ENCODE measurements at regions not wholly inside any gene's neighbourhood (a gene's known extent, or its start where the extent isn't known, plus 50 kb on each side); places are given as distances from the start of the nearest gene placed in this dataset.
A peak's percentile ranks its signal among the peaks of the same experiment; 100 is the strongest.
"Not testable (repeated sequence)": the region's sequence is repeated elsewhere in the genome, so short reads cannot be mapped to it uniquely, and the experiment has no call there.

GRCh38 chr11:34001557-34002064 is 49.9 kb upstream of the CAPRIN1 start:
- no peak for DNase-seq

DNA sequence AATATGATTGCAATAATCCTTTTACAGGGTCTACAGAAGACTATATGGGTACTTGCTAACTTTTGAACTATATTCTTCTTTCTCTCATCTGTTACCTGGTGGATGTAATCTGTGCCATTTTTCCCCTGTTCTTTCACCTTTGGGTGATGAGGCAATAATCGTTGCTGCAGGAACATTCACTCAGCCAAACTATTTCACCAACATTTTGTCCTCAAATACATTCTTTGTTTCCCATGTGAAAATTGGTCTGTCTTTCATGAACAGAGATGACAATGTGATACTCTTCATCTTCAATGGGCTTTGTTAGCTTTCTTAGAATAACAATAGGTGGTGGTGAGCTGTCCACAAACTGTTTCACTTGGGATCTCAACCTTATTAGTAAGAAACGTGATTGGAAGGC is 52.1 kb upstream of the CAPRIN1 start:
- no peak for DNase-seq

- DNase-seq = no peak
Measured at GRCh38 chr11:33997584-33998251, 53.8 kb upstream of the CAPRIN1 start.

GRCh38 chr11:33996498-33997454 is 54.8 kb upstream of the CAPRIN1 start:
- DNase-seq = peak; percentile 66 to 82

GRCh38 chr11:33994937-33995336 is 56.6 kb upstream of the CAPRIN1 start:
- no peak for DNase-seq

DNA sequence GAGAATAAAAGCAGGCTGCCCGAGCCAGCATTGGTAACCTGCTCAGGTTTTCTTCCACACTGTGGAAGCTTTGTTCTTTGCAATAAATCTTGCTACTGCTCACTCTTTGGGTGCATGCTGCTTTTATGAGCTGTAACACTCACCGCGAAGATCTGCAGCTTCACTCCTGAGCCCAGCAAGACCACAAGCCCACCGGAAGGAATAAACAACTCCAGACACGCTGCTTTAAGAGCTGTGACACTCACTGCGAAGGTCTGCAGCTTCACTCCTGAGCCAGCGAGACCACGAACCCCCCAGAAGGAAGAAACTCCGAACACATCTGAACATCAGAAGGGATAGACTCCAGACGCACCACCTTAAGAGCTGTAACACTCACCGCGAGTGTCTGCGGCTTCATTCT is 60.4 kb upstream of the CAPRIN1 start:
- DNase-seq = not testable (repeated sequence)

GRCh38 chr11:33990131-33990530 is 61.4 kb upstream of the CAPRIN1 start:
- not testable (repeated sequence) for DNase-seq

DNA sequence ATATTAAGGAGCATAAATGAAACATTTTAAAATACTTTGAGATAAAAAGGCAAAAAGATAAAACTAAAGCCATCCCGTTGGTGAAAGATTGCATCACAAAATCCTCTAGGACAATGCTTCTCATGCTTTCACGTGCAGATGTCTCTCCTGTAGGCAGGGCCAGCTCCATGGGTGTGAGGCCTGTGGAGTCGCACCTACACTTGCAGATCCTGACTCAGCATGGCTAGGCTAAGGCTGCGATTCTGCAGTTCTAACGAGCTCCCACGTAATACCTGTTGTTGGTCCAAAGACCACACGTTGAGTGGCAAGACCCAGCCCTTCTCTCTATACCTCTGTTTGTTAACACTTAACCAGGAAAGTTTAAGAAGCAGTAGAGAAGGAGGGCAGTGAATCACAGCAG is 62.1 kb upstream of the CAPRIN1 start:
- DNase-seq = no peak

DNA sequence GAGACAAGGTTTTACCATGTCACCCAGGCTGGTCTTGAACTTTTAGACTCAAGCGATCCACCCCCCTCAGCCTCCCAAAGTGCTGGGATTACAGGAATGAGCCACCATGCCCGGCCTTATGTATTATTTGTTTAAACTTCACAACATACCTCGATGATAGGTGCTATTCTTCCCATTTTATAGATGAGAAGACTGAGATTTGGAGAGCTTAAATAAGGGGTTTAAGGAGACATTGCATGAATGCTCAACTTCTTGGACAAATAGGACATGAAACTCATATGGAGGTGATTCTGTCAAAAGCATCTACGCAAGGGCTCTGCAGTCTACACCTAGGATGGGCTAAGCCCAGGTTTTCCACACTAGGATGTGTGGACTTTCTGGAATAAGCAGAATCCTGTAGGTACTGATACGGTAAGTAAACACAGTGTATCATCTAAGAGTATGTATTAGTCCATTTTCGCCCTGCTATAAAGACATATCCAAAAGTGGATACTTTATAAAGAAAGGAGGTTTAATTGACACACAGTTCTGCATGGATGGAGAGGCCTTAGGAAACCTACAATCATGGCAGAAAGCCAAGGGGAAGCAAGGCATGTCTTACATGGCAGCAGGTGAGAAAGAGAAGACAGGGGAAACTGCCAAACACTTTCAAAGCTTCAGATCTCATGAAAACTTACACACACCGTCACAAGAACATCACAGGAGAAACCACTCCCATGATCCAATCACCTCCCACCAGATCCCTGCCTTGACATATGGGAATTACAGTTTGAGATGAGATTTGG is 62.8 kb upstream of the CAPRIN1 start:
- DNase-seq = no peak

DNA sequence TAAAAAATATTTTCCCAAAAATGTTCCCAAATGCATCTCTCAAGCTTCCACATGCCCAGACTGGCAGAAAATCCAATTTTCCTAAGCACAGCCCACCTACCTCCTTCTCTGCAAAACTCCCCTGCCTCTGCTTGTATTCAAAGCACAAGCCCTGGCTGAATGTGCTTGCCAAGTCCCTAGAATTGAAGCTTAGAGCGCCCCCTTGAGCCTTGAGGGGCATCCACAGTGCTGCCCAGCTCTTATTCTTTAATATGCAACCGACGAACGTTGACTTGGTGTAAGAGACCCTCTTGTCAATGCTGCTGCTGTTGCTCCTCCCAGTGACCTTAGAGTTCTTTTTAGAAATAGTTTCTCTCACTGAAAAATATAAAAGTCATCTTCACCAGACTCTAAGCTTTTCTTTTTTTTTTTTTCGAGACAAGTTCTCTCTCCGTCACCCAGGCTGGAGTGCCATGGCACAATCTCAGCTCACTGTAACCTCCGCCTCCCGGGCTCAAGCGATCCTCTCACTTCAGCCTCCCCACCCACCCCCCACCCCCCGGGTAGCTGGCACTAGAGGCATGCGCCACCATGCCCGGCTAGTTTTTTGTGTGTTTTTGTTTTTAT is 63.5 kb upstream of the CAPRIN1 start:
- DNase-seq = peak; percentile 73 to 79

- no peak for DNase-seq
Measured at GRCh38 chr11:33987545-33987944, 64.0 kb upstream of the CAPRIN1 start.

DNA sequence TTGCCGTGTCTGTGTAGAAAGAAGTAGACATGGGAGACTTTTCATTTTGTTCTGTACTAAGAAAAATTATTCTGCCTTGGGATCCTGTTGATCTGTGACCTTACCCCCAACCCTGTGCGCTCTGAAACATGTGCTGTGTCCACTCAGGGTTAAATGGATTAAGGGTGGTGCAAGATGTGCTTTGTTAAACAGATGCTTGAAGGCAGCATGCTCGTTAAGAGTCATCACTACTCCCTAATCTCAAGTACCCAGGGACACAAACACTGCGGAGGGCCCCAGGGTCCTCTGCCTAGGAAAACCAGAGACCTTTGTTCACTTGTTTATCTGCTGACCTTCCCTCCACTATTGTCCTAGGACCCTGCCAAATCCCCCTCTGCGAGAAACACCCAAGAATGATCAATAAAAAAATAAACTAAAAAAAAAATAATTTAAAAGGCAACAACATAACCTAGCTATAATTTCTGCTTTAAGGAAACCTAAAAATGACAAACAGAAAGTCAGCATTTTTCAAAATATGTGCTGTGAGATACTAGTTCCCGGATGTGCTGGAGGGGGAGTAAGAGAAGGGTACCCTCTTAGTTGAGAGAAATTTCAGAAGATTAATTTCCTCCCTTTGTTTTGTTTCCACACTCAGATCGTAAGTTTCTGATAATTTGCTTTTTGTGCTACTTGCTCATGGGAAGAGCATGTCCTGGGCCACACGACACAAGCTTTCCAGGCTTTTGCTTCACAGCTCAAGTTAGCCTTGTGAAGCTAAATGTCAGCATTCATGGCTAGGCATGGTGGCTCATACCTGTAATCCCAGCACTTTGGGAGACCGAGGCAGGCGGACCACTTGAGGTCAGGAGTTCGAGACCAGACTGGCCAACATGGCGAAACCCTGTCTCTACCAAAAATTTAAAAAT is 64.7 kb upstream of the CAPRIN1 start:
- DNase-seq = not testable (repeated sequence)

DNA sequence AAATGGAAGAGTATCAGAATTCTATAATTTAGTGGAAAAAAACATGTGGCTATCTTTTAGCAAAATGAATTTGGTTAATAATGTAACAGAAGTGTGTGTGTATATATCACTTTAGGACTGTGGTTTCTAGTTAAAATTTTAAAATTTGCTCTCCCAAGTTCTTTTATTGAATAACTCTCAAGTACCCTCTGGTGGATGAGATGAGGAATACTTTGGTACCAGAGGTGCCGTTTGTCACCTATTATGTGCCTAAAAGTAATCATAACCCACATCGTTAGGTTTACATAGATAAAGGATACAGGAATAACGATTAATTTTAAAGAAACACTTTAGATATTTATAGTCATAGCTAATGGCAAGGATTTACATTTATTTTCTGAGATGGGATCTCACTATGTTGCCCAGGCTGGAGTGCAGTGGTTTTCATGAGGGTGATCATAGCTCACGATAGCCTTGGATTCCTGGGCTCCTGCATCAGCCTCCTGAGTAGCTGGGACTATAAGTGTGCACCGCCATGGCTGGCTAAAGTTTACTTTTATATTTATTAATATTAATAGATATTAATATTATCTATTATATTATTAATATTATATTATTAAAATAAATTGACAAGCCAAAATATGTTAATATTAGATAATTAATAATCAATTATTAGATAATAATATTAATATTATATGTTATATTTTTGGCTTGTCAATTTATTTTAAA is 66.7 kb upstream of the CAPRIN1 start:
- no peak for DNase-seq

- DNase-seq = no peak
Measured at GRCh38 chr11:33982661-33983060, 68.9 kb upstream of the CAPRIN1 start.

GRCh38 chr11:33980897-33981296 is 70.6 kb upstream of the CAPRIN1 start:
- DNase-seq = no peak

DNA sequence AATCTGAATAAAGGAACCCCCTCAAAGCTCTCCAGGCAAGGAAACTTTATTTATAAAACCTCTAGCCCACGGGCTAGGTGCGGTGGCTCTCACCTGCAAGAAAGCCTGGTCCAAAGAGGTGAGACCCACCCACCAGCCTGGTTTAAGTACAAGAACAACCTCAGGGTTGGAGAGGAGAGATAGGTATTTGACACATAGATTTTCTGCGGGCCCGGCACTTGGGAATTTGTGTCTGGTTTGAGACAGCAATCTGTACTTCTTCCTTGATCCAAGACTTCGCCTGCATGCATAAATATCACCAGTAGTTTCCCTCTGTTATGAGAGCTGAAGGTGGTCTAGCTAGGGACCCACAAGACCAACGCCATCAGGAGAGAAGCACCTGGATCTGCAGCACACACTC is 73.2 kb upstream of the CAPRIN1 start:
- DNase-seq = no peak

- DNase-seq = no peak
Measured at GRCh38 chr11:33977676-33978075, 73.9 kb upstream of the CAPRIN1 start.

GRCh38 chr11:33976495-33977199 is 74.9 kb upstream of the CAPRIN1 start:
- DNase-seq = no peak

DNA sequence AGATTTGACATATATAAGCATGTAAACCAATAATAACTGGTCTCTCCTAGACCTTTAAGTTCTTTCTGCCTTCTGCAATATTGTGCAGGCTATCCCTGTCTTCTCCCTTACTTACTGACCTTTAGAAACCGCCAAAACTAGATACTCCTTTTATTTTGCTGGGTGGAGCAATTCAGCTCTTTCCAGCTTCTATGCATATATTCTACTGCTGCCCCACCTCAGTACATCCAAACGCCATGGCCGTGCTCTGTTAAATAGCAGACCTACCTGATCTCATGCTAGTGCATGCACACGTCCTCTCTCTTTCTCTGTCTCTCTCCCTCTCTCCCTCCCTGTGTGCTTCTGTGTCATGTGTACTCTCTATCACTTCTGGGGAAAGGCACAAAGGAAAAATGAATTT is 76.7 kb upstream of the CAPRIN1 start:
- DNase-seq = no peak

DNA sequence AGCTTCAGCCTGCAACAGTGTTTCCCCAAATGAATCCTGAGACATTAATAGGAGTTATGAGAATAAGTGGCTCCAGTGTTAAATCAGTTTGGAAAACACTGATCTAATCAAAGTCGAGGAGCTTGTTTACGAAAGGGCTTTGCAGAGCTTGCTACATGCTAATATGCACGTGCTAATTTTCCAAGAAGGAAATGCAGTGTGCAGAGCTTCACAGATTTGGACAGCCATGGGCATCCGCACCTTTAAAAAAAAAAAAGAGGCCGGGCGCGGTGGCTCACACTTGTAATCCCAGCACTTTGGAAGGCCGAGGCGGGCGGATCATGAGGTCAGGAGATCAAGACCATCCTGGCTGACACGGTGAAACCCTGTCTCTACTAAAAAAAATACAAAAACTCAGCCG is 79.7 kb upstream of the LMO2 start:
- not testable (repeated sequence) for DNase-seq

Data from activated CD4-positive, alpha-beta T cell treated with anti-CD3 and anti-CD28 coated beads for 4 hours (primary cell).